Muscle of back (tissue), 3 donors: ENCODE measurements at regions not wholly inside any gene's neighbourhood (a gene's known extent, or its start where the extent isn't known, plus 50 kb on each side); places are given as distances from the start of the nearest gene placed in this dataset.
A peak's percentile ranks its signal among the peaks of the same experiment; 100 is the strongest.

Source experiments
- DNase-seq, 3 donors: peaks; one replicate each; pipeline versions ENCODE4 v3.0.0 to v3.0.0-alpha.2; 2013

DNA sequence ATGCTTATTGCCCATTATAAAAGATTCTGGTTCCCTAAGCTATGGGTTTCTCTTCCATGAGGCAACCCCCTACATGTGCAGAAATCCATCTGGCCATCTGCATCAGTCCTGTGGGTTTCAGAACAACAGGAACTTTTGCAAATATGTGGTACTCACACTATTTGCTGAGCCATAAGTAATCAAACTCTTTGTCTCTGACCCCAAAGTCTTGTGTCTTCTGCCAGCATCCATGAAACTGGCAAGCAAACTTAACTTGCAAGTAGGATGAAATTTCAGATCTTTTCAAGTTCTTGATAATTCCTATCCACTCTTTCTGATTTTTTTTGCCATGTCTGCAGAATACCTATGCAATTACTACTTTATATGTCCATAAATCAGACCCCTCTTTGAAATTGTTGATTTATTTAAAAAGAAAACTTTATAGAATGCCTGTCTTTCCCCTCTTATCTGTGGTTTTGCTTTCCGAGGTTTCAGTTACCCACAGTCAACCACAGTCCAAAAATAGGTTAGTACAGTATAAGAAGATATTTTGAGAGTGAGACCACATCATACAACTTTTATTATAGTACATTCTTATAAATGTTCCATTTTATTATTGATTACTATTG, 158.4 kb upstream of the IRX3 start:
- no peak for DNase-seq

DNA sequence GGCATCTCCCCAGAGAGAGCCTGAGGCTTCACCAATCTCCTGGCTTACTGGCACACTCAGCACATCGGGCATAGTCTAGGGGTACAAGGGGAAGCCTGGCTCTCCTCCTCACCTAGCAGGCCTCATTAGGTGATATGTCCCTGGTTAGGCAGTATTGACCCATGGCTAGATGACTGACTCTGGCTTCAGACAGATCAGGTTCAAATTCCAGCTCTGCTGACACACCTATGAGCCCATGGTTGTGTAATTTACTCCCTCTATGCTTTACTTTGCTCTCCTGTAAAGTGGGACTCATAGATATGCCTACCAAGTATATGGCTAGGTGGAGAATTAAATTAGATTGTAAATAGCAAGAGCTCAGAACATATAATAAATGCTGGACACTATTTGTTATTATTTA, 157.3 kb upstream of the IRX3 start:
- no peak for DNase-seq

DNA sequence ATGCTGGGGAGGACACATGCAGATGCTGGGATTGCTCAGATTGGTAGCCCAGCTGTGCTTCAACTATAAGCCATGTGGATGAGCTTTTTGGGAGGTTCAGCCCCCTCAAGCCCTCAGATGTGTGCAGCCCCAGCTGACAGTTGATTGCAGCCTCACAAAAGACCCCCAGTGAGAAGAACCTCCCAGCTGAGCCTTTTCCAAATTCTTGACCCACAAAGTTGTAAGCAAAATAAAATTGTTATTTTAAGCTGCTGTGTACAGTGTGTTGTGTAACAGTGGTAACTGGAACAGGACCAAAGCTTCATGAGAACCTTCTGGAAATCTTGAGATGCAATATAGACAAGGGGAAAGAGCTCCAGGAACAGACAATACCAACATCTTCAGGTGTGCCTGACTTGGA, 156.8 kb upstream of the IRX3 start:
- no peak for DNase-seq

DNA sequence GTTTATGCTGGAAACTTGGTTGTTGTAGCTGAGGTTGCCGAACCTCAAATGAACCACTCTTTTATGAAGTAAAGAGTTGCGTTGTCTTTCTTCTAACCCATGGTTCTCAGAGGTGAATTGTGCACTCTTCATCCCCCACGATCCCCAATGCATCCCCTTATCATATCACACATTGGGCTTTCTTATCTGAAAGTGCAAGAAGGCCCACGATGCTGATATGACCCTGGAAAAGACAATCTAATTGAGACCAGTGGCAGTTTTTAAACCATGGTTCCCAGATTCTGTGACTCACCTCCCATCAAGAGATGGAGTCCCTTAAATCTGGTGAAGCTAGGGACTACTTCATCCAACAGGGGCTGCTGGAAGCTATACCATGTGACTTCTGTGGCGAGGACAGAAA, 156.3 kb upstream of the IRX3 start:
- DNase-seq: no peak

DNA sequence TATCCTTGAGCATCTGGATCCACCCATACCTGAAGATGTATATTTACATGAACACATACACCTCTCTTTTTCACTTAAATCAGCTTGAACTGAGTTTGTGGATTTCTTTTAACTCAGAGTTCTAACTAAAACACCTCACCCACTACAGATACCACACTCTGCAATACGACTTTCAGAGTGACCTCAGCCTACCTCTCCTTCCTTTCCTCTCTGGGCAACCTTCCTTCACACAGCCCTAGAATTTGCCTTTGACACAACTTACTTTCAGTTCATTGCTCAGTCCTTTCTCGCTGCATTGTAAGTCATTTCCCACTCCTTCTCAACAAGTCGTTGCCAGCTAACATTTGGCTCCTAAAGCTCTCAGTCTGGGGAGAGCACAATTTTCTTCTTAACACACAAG, 151.9 kb upstream of the IRX3 start:
- DNase-seq: no peak

DNA sequence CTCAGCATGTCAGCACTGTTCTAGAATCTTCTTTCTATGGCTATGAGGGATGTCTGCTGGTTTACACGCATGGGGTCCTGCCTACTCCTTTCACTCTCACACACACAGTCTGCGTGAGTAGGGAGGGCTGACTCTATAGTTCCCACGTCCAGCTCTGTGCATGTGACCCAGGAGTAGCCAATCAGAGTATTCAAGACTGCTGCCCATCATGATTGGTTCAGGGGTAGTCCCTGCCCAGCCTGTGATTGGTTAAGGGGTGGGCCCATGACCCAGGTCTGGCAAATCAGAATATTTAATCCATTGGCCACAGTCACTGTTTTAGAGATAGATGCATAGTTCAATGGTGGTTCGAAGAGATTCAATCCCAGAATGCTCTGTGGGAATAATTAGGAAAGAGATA, 151.3 kb upstream of the IRX3 start:
- no peak for DNase-seq

DNA sequence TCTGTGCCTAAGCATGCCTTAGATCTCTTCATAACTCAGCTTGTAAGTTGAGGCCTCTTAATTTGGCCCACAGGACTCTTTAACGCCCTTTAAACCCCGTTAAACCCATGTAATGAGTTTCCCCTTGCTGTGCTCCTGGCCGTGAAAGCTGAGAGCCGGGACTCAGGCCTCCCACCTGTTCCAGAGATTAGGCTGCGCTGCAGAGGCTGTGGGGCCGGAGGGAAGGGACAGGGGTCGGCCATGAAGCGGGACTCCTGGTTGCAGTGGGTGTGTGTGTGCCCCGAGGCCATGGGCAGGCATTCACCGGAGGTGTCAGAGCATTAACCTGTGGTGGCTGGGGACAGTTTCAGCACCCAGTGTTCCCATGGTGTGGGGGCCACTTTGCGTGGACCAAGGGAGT, 150.8 kb upstream of the IRX3 start:
- DNase-seq: no peak

DNA sequence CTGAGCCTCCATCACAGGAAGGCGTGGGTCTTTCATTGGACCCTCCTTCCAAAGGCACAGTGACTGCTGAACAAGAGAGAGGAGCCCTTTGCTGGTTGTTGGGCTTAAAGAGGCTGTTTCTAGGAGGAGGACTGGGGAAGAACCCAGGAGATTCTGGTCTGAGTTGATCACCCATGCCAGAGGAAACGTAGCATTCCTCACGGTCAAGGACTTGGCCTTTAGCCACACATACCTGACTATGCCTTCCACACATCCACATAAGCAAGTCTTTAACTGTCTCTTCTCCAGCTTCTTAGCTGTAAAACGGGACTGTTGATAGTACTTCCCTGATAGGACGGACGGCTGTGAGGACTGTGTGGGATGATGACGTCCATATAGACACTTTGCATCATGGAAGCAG, 149.8 kb upstream of the IRX3 start:
- DNase-seq: no peak

DNA sequence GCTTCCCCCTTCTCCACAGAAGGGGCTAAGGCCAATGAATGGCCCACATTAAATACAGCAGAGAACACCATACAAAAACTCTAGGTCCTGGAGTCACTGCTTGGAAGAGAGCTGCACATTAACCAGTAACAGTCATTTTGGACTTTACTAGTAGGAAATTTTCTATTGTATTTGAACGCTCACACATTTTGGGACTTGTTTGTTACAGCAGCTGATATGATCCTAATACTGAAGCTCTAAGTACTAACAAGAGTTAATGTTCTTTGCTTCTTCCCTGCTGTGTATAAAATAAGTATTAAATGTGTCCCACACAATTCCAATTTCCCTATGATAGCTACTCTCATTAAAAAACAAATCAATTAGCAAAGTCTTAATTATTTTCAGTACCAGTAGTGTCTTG, 148.3 kb upstream of the IRX3 start:
- no peak for DNase-seq

DNA sequence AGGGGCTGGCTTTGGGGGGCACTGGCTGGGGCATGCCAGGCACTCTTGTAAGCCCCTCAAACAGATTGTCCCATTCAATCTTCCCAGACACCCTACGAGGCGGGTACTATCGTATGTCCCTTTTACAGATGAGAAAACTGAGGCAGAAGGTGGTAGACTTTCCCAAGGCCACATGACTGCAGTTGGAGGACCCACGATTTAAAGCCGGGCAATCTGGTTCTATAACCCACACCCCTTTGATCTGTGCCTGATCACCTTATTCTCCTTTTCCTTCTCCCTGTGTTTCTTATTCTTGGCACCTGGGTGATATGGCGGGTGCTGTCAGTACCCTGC, 146.3 kb upstream of the IRX3 start:
- no peak for DNase-seq

DNA sequence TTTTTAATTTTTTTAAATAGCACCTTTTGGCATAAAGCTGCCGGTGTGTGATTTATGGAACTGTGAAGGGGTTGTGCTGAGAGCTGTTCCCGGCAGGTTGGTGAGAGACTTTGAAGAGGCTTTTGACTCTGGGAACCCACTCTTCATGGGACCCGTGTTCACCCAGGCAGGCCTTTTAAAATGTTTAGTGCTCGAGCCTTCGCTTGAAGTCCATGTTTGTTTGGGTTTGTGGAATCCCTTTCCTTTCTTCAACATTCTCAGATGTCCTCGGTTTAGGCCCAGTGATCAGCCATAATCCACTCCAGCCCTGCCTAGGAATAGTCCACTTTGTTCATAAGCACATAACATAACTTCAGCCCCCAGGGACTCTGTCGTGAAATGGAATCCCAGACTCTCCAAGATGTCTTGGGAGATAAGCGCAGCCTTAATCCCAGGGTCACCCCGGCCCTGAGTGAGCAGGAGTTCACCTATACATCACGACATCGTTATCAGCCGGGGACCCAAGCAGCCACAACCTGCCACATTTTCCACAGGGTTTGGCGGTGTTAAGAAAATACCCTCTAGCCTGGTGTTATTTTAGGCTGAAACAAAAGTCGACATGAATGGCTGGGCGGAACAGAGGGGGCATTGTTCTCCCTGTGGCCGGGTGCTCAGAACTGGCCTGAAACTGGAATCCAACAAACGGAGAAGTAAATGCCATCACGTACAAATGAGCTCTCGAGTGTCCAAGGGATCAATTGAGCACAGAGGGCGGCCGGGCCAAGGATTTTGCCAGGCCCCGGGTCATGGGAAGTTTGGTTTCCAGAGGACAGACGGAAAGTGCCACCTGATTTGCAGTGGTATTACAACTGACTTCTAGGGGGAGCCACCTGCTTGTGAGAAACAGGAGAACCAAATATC, 145.7 kb upstream of the IRX3 start:
- DNase-seq: peak in 2 of 3 donors; percentile 16 to 52

DNA sequence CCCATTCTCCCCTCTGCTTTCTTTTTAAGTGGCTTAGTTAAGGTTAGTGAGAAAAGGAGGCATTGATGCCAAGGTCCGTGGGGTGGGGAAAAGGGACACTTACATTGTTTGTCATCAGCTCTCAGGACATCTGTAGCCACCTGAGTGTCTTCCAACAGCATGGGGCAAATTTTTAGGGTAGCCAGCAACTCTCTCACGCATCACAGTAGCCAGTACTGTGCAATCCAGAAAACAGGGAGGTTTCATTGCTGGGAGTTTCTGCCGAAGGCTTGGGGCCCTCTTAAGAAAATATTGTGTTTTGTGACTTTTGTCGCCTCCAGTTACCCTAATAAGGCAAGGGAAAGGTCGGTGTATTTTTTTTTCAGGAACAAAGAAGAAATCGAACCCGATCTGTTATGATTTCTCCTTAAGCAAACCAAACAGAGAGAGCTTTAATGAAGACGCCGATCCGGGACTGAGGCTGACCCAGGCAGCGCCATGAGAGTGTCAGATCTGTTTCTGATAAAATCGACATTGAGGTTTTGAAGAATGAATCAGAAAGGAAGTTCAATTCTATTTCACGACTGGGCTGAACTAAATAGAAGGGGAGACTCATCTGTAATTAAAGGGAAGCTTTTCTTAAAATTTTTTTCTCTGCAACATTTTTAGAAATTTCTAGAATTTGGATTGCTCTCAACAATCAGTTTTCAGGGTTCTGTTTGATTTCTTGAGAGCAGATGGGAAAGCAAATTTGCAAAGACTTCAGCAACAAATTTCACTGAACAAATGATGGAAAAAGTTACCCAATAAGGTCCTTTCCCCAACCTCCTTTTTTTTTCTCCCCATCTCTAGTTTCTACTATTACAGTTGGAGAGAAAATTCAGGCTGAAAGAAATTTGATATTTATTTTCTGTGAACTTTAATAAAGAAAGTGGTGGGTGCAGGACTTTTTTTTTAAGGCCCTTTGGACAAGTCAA, 144.7 kb upstream of the IRX3 start:
- DNase-seq: peak in 1 of 3 donors; percentile 38

DNA sequence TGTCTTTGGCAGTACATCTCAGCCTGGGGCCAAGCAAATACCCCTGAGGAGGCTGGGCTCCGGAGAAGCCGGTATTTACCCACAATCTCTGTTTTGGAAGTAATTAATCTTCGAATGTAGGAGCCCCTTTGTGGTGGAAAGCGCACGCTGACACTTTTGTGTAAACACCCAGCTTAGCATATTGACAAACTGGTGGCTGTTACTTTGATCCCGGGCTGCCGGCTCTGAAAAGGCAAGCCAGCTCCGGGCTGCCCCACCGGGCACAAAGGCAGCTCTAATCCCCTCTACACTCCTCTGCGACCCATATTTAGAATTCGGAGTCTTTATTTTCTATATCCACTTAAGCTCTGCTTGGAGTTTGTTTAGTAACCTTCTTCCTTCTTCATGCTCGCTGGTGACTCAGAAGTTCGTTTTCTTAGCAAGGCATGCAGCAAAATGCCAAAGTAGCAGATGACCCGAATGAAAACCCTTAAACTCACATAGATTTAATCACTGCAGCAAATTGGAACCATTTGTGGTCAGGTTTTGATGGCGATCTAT, 144.0 kb upstream of the IRX3 start:
- DNase-seq: peak in 1 of 3 donors; percentile 46

DNA sequence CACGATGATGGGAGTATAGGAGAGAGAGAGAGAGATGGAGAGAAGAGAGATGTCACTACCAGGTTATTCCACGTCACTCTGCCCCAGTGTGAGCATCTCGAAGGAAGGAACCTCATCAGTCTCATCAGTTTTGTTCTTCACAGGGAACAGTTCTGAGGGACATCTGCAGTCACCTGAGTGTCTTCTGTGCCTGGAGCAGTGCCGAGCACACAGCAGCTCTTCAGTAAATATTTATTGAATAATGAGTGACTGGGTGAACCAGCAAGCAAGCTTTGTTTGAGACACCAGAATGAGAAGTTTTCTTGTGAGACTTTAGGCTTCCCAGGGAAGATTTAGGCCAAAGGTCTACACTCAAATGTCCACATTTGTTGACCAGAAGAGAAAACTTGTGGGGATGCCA, 142.4 kb upstream of the IRX3 start:
- DNase-seq: no peak

DNA sequence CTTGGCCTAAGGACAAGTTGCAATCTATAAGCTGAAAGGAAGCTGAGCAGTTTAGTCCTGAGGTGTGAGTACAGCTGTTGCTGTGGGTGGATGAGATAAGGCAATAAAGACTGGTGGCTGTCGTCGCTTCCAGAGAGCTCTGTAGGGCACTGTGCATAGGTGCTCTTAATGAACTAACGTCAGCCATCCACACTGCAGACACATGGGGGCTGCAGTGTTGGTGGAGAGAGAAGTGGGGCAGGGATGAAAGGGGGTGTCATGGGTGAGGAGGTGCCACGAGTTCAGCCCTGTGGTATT, 139.9 kb upstream of the IRX3 start:
- DNase-seq: no peak

DNA sequence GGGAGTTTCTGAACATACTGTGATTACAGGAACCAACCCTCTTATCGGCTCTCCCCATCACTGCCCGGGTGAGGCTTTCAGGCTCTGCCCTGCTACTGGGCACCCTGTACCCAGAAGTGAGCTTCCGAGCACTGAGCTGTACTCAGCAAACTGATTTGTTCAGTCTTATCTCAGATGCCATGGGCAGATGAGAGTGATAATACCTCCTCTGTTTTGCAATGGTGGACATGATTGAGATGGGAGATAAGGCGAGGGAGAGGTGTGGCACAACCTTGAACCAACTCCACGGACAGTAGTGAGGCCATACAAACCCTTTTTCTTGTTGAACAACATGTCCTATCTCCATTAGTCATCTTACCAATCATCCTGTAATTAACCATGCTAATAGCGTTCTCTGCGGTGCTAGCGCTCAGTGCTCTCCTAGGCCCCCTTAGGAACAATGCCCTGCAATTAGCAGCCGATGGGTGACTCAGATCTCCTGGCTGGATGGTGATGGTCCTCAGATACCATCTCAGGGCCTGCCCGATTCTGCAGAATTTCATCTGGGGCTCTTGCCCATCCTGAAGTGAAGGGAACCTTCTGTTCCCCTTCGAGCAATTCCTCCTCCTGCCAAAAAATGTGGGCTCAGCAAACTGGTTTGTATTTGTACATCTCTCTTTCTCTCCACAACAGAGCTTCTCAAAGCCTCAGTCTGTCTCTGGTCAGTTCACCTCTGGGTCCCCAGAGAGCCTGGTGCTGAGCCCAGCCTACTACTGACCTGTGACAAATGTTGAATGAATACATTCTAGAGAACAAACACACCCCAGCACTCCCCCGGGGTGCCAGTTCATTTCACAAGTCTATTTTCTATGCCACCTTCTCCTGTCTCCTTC, 139.3 kb upstream of the IRX3 start:
- DNase-seq: no peak

DNA sequence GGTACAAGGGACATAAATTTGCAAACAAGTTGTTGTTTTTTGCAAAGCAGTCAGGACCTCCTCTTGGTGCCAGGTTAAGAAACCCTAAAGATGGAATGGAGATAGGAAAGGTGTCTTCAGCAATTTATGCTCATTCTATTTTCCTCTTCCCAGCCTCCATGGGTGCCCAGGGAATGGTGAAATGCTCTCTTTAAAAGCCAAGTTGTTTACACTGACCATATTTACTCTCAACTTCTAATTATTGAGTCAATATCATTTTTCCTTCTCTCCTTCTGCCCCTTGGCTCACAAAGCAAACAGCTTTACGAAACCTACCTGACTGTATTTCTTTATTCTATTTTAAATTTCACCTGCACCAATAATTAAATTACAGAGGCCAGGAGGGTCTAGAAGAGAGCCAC, 138.5 kb upstream of the IRX3 start:
- no peak for DNase-seq

DNA sequence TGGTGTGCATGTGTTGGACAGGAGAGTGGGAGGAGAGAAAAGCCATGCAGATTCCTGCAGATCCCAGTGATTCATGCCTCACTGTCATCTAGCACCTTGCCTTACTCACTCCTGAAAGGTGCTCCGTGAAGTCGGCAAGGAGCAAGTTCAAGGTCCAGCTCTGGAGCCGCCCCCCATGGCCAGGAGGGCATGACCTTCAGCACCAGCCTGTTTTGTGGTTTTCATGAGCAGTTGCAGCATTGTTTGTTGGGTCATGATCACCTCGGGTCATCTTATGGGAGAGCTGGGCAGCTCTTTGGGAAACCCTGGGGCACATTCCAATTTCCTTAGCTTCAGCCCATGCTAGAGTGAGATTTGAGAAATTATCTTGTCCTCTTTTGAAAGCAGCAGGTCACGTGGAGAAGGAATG, 137.5 kb upstream of the IRX3 start:
- no peak for DNase-seq

DNA sequence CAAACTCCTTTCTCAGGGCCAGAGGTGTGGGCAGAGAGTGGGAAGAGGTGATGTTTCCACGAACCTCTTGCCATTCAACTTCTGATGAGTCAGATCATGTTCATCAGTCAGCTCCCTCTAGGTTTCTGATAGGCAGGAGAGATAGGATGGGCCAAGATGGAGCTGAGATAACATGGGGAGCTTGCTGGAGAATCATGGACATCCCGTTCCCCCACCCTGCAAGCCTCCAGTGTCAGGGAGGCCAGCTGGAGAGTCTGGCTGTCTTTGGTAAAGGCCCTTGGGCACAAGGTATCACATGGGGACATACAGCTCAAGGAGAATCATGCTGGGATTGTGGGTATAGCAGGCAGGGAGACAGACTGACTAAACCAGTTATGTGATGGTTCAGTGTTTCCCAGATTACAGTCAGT, 136.0 kb upstream of the IRX3 start:
- DNase-seq: no peak

DNA sequence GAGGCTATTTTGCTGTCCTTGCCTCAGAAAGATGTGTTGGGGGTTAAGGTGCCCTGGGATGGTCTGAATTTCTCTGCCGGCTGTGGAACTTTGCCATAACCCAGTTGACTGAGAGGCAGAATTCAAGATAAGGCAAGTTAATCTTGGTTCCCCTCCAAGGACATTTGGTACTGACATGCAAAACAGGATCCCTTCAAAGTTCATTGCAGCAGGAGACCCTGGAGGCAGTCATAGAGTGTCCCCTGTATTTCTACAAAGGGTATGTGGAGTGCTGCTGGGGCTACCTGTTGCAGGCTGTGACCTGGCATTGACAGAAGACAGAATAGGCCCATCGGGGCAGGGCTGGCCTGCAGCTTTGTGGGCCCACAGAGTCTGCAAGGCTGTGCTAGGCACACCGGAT, 135.6 kb upstream of the IRX3 start:
- DNase-seq: no peak

DNA sequence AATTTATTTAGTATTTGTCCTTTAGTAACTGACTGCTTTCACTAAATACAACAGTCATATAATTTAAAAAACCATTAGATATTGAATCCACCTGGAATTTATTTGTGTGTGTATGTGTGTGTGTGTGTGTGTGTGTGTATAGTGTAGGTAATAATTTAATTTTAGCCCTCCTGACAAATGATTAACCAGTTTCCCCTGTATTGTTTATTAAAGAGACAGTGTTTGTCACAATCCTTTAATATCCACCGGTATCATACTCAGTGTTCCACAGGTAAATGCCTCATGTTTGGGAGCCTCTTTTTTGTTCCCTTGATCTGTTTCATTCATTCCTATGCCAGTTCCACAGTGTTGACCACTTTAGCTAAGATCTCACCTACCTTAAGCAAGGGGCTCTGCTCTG, 134.6 kb upstream of the IRX3 start:
- no peak for DNase-seq

DNA sequence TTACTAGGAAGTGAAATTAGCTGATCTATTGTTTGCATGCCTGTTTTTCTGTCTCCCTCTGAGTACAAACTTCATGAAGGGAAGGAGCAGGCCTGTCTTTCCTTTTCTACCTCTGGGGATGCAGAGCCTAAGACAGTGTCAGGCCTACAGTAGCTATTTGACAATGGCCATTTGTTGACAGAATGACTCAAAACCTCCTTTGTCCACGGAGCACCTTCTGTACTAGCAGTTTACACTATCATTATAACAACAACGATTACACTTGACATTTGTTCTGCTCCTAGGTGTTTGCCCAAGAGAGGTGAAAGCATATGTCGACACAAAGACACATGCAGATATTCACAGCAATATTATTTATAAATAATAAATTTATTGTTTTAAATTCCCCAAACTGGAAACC, 132.3 kb upstream of the IRX3 start:
- DNase-seq: no peak
